HAP-1 (cell line): ENCODE measurements at regions not wholly inside any gene's neighbourhood (a gene's known extent, or its start where the extent isn't known, plus 50 kb on each side); places are given as distances from the start of the nearest gene placed in this dataset.
A peak's percentile ranks its signal among the peaks of the same experiment; 100 is the strongest.

Source experiments
- DNase-seq, 2 experiments: peaks; one replicate each; pipeline ENCODE4 v3.0.0-alpha.2; 2016 to 2020; ENCODE audit warnings: low spot score in 2 of 2
- H3K27me3 ChIP-seq: fragments of 250-450 bp; sonication (Bioruptor Pico); 2 replicates; pipeline ENCODE4 v1.5.1; 2020; ENCODE audit warnings: low read depth, mild to moderate bottlenecking, moderate library complexity
- H3K36me3 ChIP-seq: fragments of 250-450 bp; sonication (Bioruptor Pico); replicated peaks from 2 replicates; pipeline ENCODE4 v1.5.1; 2020; ENCODE audit warnings: mild to moderate bottlenecking
- H3K4me1 ChIP-seq: fragments of 250-450 bp; sonication (Bioruptor Pico); 2 replicates; pipeline ENCODE4 v1.5.1; 2020; ENCODE audit warnings: mild to moderate bottlenecking
- H3K4me3 ChIP-seq: fragments of 250-450 bp; sonication (Bioruptor Pico); 2 replicates; pipeline ENCODE4 v1.5.1; 2020; ENCODE audit warnings: mild to moderate bottlenecking, moderate library complexity
- H3K9me3 ChIP-seq: fragments of 250-450 bp; sonication (Bioruptor Pico); 2 replicates; pipeline ENCODE4 v1.5.1; 2020; ENCODE audit warnings: mild to moderate bottlenecking, moderate library complexity
- in situ Hi-C: fragments of 300-500 bp; cut with MboI; formaldehyde crosslinking; loops from 3 replicates; pipeline ENCODE4 v1.14.3; 2020; ENCODE audit warnings: low sequenced_read_pairs, inconsistent platforms, mixed read lengths

DNA sequence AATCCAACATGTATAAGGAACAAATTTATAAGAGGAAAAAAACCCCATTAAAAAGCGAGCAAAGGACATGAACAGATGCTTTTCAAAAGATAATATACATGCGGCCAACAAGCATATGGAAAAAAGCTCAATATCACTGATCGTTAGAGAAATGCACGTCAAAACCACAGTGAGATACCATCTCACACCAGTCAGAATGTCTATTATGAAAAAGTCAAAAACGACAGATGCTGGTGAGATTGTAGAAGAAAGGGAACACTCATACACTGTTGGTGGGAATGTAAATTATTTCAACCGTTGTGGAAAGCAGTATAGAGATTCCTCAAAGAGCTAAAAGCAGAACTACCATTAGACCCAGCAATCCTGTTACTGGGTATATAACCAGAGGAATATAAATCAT is 465.4 kb downstream of the TMA16 start:
- no peak overlapping the region for H3K4me3 ChIP-seq
- H3K9me3 ChIP-seq: no peaks in the 10 kb centered on the region
- no peak for DNase-seq
- no peaks in the 10 kb centered on the region for H3K36me3 ChIP-seq
- no peaks in the 10 kb centered on the region for H3K4me1 ChIP-seq
- H3K27me3 ChIP-seq: no peaks in the 10 kb centered on the region
- in situ Hi-C loops: no loop called here

DNA sequence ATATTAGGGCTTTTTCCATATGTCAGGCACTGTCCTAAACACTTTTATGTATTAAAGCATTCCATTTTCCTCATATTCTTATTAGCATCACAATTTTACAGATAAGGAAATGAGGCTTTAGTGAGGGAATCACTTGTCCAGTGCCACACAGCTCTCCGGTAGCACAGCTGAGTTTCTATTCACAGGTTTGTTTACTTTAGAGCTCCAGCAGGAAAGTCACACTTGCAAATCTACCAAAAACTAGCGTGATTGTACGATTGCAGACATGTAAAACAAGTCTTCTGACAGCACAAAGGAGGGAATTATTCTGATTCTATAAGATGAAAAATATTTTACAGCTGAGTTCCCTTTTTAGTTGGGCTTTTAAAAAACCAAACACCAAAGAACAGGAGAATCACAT is 472.1 kb downstream of the TMA16 start:
- Histone ChIP-seq H3K4me1 (peaks cover 8% of the 10 kb centered on the region), H3K36me3 (no peaks in the 10 kb centered on the region), H3K27me3 (no peaks in the 10 kb centered on the region), H3K4me3 (no peak overlapping the region), H3K9me3 (no peaks in the 10 kb centered on the region)
- in situ Hi-C loops: no loop called here
- peak; percentile 49 to 84 for DNase-seq

DNA sequence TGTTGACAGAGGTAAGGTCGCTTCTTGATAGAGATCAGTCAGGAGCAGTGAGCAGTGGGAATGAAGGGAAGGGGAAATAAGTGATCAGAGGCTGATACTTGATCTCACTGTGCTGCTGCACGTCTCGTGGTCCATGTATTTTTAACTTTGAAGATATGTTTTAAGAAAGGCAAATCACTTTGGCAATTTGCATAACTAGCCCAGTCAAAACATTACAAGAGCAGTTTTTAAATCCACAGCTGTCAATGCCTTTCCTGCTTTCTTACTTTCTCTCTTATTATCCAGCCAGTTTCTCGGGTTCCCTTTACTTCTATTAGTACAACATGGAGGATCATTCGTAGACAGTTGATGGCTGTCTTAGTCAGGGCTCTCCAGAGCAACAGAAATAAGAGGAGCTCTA is 472.8 kb downstream of the TMA16 start:
- H3K27me3 ChIP-seq: no peaks in the 10 kb centered on the region
- H3K36me3 ChIP-seq: no peaks in the 10 kb centered on the region
- H3K4me3 ChIP-seq: no peak overlapping the region
- in situ Hi-C loops: no loop called here
- no peak for DNase-seq
- peaks cover 8% of the 10 kb centered on the region for H3K4me1 ChIP-seq
- no peaks in the 10 kb centered on the region for H3K9me3 ChIP-seq

DNA sequence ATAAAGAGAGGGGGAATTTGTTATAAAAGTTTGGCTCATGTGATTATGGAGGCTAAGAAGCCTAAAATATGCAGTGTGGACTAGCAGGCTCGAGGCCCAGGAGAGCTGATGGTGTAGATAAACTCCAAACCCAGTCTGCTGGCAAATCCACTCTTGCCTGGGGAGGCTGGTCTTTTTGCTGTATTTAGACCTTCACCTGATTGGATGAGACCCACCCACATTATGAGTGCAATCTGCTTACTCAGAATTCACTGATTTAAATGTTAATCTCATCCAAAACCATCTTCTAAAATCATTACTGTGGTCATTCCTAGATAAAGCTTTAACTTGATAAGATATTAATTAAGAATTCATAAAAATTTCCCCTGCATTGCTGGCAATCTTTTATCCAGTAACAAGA is 473.2 kb downstream of the TMA16 start:
- in situ Hi-C loops: no loop called here
- Histone ChIP-seq H3K9me3 (no peaks in the 10 kb centered on the region), H3K4me1 (peaks cover 8% of the 10 kb centered on the region), H3K4me3 (no peak overlapping the region), H3K36me3 (no peaks in the 10 kb centered on the region), H3K27me3 (no peaks in the 10 kb centered on the region)
- DNase-seq: no peak

DNA sequence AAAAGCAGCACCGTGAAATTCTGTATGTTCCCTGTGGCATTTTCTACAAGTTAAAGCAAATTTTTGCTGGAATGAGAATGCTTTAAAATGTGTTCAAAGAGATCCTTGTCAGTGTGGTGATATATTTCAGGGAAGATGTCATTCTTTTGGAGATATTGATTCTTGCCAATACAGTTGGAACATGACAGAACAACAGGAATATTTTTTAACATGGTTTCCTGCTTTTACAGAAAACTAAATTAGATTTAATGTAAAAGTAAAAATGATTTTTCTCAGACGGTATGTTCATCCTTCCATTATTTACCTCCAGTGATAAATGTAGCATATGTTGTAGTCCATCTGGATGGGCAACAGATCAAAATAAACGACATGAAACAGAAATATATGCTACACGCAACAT is 474.8 kb downstream of the TMA16 start:
- H3K4me1 ChIP-seq: peaks cover 8% of the 10 kb centered on the region
- in situ Hi-C loops: no loop called here
- no peak for DNase-seq
- no peaks in the 10 kb centered on the region for H3K27me3 ChIP-seq
- H3K9me3 ChIP-seq: no peaks in the 10 kb centered on the region
- H3K36me3 ChIP-seq: no peaks in the 10 kb centered on the region
- no peak overlapping the region for H3K4me3 ChIP-seq

DNA sequence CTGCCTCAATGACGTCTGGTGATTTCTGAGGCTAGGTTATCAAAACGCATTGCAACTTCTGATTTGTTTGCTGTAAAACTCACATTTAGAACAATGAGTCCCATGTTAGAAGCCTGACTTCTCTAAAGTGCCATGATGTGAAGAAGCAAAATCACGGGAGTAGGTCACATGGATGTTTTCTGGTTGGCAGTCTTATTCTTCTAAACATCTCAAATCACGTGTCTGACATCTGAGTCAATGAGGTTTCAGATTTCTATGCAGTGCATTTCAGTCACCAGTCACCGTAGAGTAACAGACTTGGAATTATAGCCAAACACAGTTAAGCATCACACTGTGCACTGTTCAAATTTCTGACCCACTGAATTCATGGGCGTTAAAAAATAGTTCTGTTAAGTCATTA is 482.1 kb downstream of the TMA16 start:
- H3K4me3 ChIP-seq: no peak overlapping the region
- no peaks in the 10 kb centered on the region for H3K4me1 ChIP-seq
- H3K27me3 ChIP-seq: no peaks in the 10 kb centered on the region
- DNase-seq: no peak
- H3K9me3 ChIP-seq: no peaks in the 10 kb centered on the region
- in situ Hi-C loops: no loop called here
- H3K36me3 ChIP-seq: no peaks in the 10 kb centered on the region

DNA sequence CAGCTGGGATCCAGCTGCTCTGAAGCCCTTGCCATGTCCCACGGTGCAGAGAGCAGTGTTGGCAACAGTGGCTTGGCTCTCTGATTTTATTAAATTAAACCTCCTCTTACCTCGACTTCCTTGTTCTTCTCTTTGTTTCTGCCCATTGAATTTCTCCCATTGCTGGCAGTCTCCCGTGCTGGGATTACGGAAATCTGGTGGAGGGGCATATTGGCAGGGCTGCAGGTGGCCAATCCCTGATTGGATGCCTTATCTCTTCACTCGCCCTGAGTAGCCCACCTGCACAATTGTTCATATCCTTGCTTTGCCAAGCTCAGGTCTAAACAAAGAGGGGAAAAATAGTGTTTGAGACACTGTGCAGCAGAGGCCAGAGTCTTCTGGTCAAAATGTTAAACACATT is 493.9 kb downstream of the TMA16 start:
- Histone ChIP-seq H3K27me3 (no peaks in the 10 kb centered on the region), H3K4me3 (no peak overlapping the region), H3K9me3 (no peaks in the 10 kb centered on the region), H3K4me1 (peaks cover 7% of the 10 kb centered on the region; the same call in 1 of the 2 replicates), H3K36me3 (no peaks in the 10 kb centered on the region)
- in situ Hi-C loops: no loop called here
- DNase-seq: no peak

DNA sequence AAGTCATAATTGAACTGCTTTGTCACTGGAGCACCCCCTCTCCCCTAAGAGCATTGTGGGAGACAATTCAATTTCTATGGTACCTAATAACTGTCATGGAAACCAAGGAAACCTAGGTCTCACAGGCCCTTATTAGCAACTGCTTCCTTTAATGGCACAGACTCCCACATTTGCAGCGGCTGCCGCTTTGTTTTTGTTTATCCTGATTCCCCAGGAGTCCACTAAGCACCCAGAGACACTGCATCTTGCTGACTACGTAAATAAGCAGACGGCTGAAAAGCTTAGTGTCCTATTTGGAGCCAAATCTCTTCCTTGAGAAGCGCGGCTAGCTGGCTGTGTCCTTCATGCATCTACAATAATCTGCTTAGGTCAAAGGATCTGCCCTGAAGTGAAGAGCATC is 494.4 kb downstream of the TMA16 start:
- peak in 1 of 2 experiments; percentile 11 for DNase-seq
- in situ Hi-C loops: no loop called here
- Histone ChIP-seq H3K9me3 (no peaks in the 10 kb centered on the region), H3K27me3 (no peaks in the 10 kb centered on the region), H3K4me3 (no peak overlapping the region), H3K36me3 (no peaks in the 10 kb centered on the region), H3K4me1 (peaks cover 7% of the 10 kb centered on the region; the same call in 1 of the 2 replicates)

DNA sequence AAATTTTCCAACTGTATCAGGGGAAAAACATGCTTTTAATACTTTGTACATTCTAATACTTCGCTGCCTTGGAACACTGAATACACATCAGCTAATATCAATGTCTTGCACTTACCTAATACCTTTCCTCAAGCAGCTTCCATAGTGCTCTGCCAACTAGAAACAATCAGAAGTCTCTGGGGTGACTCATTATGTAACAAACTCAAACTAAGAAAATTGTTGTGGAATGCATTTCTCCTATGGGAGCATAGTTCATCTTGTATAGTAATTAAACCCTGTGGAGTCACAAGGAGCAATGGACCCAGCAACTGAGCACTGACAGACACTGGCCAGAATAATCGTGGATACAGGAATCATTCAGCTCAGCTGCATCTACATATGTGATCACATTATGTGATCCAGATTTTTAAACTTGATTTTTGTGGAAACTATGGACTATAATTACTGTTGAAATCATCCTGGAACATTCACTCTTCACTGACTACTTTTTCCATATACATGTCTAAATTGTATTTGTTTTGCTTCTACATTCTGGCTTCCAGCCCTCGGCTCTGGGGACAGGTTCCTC is 496.9 kb downstream of the TMA16 start:
- peaks cover 7% of the 10 kb centered on the region; the same call in 1 of the 2 replicates for H3K4me1 ChIP-seq
- in situ Hi-C loops: no loop called here
- no peak for DNase-seq
- no peak overlapping the region for H3K4me3 ChIP-seq
- H3K9me3 ChIP-seq: no peaks in the 10 kb centered on the region
- H3K27me3 ChIP-seq: no peaks in the 10 kb centered on the region
- H3K36me3 ChIP-seq: no peaks in the 10 kb centered on the region

DNA sequence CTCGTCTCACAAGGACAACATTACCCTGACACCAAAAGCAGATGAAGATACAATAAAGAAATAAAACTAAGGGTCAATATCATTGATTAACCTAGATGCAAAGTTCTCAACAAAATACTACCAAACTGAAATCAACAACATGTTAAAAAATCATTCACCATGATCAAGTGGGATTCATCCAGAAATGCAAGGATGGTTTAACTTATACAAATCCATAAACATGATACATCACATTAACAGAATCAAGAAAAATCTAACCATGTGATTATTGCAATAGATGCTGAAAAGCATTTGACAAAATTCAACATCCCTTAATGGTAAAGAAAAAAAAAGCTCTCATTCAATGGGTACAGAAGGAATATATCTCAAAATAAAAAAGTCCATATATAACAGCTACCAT is 514.9 kb downstream of the TMA16 start:
- H3K4me1 ChIP-seq: no peaks in the 10 kb centered on the region
- no peaks in the 10 kb centered on the region for H3K9me3 ChIP-seq
- H3K4me3 ChIP-seq: no peak overlapping the region
- no peaks in the 10 kb centered on the region; the same call in none of the 2 replicates for H3K27me3 ChIP-seq
- in situ Hi-C loops: loop anchor here (25.0 kb wide), 1 partner anchor 728 kb away; no protein-coding TSS in a partner anchor
- DNase-seq: no peak
- no peaks in the 10 kb centered on the region for H3K36me3 ChIP-seq

DNA sequence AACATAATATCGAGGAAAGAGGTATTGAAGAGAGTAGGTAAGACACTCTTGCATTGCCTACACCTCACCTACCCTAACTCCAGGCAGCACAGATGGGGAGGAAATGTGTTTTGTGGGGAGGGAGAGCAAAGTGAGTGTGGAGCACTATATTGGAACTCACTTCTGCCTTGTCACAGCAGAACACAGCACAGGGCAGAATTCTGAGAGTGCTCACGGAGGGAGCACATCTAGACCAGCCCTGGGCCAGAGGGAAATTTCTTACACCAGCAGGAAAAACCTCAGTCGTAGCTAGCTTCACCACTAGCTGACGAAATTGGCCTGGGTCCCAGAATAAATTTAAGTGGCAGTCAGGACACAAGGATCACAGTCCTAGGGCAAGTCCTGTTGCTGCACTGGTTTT is 517.3 kb downstream of the TMA16 start:
- in situ Hi-C loops: loop anchor here (5.0 to 25.0 kb wide), 2 partner anchors 454 to 726 kb away; no protein-coding TSS in a partner anchor
- H3K27me3 ChIP-seq: no peaks in the 10 kb centered on the region; the same call in none of the 2 replicates
- no peaks in the 10 kb centered on the region for H3K36me3 ChIP-seq
- DNase-seq: no peak
- no peaks in the 10 kb centered on the region for H3K4me1 ChIP-seq
- H3K9me3 ChIP-seq: no peaks in the 10 kb centered on the region
- H3K4me3 ChIP-seq: no peak overlapping the region

DNA sequence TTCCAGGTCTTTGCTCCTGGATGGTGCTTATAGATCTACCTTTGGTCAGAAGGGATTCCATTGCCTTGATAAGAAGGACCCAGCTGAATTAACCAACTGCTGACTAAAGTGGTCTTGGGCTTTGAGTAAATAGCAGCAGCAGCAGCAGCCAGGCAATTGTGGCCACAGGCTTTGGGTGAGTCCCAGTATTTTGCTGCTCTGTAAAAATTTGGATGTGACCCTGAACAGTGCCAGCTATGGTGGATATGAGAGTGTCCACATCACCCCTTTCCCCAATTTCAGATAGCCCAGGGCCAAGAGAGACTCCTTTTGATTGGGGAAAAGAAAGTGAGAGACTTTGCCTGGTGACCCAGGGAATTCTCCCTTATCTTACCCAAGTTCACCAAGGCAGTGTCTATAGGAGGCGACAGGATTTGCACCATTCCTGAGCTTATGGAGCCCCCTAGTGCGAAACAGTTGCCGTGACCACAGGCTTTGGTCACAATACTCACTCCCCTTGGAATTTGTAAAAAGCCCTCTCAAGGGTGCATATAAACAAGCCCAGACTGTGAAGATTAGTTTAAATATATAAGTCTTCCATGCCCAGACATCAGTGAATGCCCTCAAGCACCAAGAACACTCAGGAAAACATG is 518.0 kb downstream of the TMA16 start:
- no peaks in the 10 kb centered on the region for H3K9me3 ChIP-seq
- H3K4me1 ChIP-seq: no peaks in the 10 kb centered on the region
- DNase-seq: peak; percentile 66 to 75
- H3K27me3 ChIP-seq: no peaks in the 10 kb centered on the region; the same call in none of the 2 replicates
- no peaks in the 10 kb centered on the region for H3K36me3 ChIP-seq
- in situ Hi-C loops: loop anchor here (5.0 to 25.0 kb wide), 2 partner anchors 455 to 725 kb away; no protein-coding TSS in a partner anchor
- no peak overlapping the region for H3K4me3 ChIP-seq

DNA sequence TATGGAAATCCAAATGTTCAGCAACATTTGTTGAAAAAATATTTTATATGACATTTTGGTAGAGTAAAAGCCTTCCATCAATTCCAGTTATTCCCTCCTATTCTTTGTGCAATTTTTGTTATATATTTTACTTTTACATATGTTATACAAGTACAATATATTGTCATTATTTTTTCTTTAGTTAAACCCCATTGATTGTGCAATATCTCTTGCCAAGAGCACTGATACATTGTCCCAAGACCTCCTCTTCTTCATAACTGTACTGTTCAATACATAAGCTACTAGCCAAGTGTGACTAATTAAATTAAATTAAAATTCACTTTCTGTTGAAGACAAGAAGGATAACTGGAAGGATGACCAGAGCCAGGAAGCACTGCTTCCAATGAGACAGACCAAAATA is 527.5 kb downstream of the TMA16 start:
- DNase-seq: no peak
- Histone ChIP-seq H3K27me3 (no peaks in the 10 kb centered on the region), H3K36me3 (no peaks in the 10 kb centered on the region), H3K4me3 (no peak overlapping the region), H3K4me1 (no peaks in the 10 kb centered on the region), H3K9me3 (peaks cover 4% of the 10 kb centered on the region; the same call in 1 of the 2 replicates)
- in situ Hi-C loops: loop anchor here (25.0 kb wide), 1 partner anchor 715 kb away; no protein-coding TSS in a partner anchor

DNA sequence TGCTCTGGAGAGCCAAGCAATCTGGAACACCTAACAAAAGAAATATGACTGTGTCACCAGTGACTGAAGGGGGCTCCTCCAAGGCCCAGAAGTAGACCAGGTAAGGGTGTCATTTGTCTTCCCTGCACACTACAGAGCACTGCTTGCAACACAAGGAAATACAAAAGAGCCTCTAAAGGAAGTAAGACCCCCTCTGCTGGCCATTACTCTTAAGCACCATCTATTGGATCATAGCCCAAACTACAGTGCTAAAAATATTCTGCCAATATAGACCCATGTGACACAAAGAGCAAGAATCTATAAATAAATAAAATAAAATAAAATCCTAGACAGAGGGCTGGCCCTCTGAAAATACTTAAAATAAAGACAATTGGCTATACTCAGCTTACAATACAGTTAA is 528.7 kb downstream of the TMA16 start:
- no peak for DNase-seq
- peaks cover 4% of the 10 kb centered on the region; the same call in 1 of the 2 replicates for H3K9me3 ChIP-seq
- H3K27me3 ChIP-seq: no peaks in the 10 kb centered on the region
- H3K4me3 ChIP-seq: no peak overlapping the region
- in situ Hi-C loops: loop anchor here (25.0 kb wide), 1 partner anchor 714 kb away; no protein-coding TSS in a partner anchor
- no peaks in the 10 kb centered on the region for H3K4me1 ChIP-seq
- no peaks in the 10 kb centered on the region for H3K36me3 ChIP-seq
